OCI-LY3 (cell line): ENCODE measurements at regions not wholly inside any gene's neighbourhood (a gene's known extent, or its start where the extent isn't known, plus 50 kb on each side); places are given as distances from the start of the nearest gene placed in this dataset.
"Not testable (repeated sequence)": the region's sequence is repeated elsewhere in the genome, so short reads cannot be mapped to it uniquely, and the experiment has no call there.

ENCODE experiments used
- EZH2phosphoT487 ChIP-seq: fragments of 200-600 bp; shearing (Covaris generic); IDR thresholded peaks from 2 replicates; pipeline ENCODE4 v1.6.1; 2018; ENCODE audit warnings: antibody characterized with exemption, mixed run types, low read depth
- TF ChIP-seq, protein P1 (sequence below): fragments of 200-600, 300-600 bp; sonication (generic); IDR thresholded peaks from 2 replicates; pipeline ENCODE4 v1.5.1; 2014; ENCODE audit warnings: antibody characterized with exemption, low read length, low read depth

DNA sequence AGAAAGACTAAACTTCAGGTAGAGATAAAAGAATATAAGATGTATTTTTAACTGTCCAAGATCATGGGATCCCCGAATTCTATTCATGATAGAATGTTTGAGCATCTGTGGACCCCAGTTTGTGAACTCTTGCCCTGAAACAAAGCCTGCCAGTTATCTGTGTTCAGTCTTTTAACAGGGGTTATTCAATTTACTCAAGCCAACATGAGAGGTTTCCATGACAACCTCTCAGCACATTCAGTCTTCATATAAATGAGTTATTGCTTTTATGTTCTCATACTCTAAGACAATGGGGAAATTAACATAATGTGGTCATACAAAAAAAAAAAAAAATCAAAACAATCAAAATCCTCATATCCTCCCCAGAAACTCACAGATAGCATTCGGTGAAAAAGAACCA is 130.1 kb downstream of the NPIPA5 start:
- TF ChIP-seq, protein P1, sequence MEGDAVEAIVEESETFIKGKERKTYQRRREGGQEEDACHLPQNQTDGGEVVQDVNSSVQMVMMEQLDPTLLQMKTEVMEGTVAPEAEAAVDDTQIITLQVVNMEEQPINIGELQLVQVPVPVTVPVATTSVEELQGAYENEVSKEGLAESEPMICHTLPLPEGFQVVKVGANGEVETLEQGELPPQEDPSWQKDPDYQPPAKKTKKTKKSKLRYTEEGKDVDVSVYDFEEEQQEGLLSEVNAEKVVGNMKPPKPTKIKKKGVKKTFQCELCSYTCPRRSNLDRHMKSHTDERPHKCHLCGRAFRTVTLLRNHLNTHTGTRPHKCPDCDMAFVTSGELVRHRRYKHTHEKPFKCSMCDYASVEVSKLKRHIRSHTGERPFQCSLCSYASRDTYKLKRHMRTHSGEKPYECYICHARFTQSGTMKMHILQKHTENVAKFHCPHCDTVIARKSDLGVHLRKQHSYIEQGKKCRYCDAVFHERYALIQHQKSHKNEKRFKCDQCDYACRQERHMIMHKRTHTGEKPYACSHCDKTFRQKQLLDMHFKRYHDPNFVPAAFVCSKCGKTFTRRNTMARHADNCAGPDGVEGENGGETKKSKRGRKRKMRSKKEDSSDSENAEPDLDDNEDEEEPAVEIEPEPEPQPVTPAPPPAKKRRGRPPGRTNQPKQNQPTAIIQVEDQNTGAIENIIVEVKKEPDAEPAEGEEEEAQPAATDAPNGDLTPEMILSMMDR, result not testable (repeated sequence)
- TF ChIP-seq EZH2phosphoT487, result not testable (repeated sequence)
